Fibroblast of villous mesenchyme (primary cell): ENCODE measurements at regions not wholly inside any gene's neighbourhood (a gene's known extent, or its start where the extent isn't known, plus 50 kb on each side); places are given as distances from the start of the nearest gene placed in this dataset.

Experiments
- DNase-seq: peaks from one replicate; pipeline ENCODE4 v3.0.0-alpha.2; 2010; ENCODE audit warnings: low read depth
- H3K4me3 ChIP-seq: 2 replicates; pipeline ENCODE4 v1.5.1; 2011; ENCODE audit warnings: low read depth, mild to moderate bottlenecking, low read length
- TF ChIP-seq, protein P1 (sequence below): IDR thresholded peaks from 2 replicates; pipeline ENCODE4 v1.5.1; 2012; ENCODE audit warnings: low read depth, mild to moderate bottlenecking, low read length; ENCODE audit not compliant: insufficient read depth

DNA sequence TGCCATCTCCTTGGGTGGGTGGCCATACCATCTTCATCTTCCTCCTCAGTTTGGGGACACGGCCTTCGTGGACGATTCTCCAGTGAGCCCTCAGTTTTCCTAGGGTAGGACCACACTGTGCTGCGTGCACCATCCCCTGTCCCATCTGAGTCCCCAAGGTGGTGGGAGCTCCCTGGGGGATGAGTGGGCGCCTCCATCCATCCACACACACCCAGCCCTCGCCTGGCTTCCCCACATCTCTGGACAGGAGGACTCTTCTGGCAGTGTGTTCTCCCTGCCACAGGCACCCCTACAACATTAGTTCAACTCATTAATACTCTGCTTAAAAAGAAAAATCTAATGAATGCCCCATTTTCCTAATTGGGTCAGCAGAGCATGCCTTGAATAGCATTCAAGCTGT, 408.5 kb downstream of the SHANK2 start:
- no peak overlapping the region for H3K4me3 ChIP-seq
- TF ChIP-seq, protein P1, sequence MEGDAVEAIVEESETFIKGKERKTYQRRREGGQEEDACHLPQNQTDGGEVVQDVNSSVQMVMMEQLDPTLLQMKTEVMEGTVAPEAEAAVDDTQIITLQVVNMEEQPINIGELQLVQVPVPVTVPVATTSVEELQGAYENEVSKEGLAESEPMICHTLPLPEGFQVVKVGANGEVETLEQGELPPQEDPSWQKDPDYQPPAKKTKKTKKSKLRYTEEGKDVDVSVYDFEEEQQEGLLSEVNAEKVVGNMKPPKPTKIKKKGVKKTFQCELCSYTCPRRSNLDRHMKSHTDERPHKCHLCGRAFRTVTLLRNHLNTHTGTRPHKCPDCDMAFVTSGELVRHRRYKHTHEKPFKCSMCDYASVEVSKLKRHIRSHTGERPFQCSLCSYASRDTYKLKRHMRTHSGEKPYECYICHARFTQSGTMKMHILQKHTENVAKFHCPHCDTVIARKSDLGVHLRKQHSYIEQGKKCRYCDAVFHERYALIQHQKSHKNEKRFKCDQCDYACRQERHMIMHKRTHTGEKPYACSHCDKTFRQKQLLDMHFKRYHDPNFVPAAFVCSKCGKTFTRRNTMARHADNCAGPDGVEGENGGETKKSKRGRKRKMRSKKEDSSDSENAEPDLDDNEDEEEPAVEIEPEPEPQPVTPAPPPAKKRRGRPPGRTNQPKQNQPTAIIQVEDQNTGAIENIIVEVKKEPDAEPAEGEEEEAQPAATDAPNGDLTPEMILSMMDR, result no peak
- DNase-seq, result no peak

DNA sequence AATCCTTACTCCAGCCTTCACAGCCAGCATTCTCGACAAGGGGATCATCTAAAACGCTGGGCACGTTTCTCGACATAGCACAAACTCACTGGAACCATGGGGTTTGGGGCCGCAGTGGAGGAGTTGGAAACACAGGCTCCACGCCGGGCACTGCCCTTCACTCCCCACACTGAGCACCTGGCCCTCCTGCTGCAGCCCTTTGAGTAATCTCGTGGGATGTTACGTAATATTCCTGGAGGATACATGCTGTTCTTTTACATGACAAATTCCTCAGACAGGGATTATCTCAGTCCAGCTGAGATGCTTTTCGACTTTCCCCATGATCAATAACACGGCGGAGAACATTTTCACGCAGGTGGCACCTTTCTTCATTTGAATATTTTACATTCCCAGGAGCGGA, 408.0 kb downstream of the SHANK2 start:
- TF ChIP-seq, protein P1, result no peak
- no peak for DNase-seq
- no peak overlapping the region for H3K4me3 ChIP-seq

DNA sequence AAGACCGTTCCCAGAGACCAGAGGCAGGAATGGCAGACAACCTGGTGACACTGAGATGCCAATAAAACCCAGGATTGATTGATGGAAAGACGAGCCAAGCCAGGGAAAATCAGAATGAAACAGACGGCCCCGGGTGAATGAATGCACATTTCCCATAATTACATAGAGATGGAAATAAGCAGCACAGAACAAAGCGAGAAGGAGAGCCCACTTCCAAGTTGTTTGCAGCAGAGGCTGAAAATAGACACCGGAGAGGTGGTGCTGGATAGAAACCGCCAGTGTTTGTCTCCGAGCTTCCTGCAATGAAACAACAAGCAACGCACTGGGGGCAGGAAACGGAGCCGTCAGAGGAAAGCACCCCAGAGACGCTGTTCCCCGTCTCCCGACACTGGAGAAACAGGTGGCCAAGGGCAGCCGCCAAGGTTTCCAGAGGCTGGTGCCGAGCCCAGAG, 406.8 kb downstream of the SHANK2 start:
- DNase-seq, result no peak
- no peak overlapping the region for H3K4me3 ChIP-seq
- TF ChIP-seq, protein P1, result no peak

DNA sequence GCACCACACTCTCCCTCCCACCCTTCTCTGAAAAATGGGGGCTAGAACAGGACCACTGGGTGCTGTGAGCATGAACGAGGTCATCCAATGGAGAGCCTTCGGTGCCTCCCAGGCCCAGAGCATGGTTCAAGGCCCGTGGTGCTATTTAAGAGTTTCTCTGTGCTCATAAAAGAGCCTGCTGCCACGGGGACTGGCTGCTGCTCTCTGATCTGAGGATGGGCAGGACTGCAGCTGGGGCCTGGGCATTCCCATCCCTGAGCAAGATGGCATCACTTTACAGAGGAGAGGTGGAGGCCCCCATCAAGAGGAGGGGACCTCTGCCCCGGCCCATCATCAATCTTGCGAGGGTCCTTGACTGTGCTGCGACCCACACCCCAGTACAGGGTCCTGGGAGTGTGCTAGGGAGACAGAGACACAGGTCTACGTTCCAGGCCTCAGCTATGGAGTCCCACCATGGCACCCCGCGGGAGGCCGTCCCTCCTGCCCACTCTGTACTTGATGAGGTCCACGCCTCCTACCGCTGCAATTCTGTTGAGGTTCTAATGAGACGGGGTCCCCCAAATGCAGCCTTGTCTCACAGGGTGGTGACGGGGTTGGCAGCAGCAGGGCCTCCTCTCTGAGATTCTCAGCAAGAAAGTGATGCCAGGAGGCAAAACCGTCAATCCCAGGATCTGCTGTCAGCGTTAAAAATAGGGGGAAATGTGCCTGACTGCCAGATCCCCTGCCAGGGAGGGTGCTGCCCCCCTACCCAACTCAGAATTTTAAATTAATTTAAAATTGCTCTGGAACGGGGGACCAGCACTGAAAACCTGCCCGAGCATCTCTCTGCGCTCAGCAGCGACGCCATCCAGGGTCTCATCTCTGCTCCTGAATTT, 405.4 kb downstream of the SHANK2 start:
- no peak for DNase-seq
- TF ChIP-seq, protein P1, result no peak
- H3K4me3 ChIP-seq, result no peak overlapping the region

DNA sequence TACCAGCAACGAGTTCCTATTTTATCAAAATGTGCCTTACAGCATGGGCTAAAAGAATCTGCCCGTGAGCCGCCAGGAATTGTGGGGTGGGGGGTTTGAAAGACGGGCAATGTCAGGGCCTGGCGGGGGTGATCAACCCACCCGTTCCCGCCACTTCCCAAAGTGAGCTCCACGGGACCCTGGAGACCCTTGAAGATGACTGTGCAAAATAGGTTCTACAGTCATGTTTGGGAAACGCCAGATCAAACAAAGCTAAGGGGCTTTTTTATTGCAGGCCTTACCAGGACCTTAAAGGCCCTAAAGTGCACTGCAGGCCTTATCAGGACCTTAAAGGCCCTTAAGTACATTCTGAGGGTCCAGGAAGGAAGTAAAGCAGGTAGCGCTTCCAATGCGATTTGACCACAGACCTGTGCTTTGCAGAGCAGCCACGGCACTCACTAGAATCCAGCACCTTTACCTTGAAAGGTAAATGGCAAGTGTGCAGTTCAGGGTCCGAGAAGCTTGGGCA, 404.1 kb downstream of the SHANK2 start:
- DNase-seq, result no peak
- no peak overlapping the region for H3K4me3 ChIP-seq
- TF ChIP-seq, protein P1, result no peak

DNA sequence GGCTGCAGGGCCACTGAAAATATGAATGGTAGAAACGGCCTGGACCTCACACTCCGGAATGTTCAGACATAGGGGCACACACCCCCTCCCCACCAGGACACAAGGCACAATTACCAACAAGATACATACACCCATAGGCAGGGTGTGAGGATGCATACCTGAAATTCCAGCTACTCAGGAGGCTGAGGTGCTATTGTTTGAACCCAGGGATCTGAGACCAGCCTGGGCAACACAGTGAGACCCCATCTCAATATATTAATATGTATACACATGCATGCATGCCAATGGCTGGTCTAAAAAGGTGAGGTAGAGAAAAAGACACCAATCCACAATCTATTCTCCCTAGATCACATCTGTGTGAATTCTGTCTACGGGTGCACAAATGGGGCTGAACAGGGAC, 403.3 kb downstream of the SHANK2 start:
- TF ChIP-seq, protein P1, result no peak
- no peak for DNase-seq
- no peak overlapping the region for H3K4me3 ChIP-seq

DNA sequence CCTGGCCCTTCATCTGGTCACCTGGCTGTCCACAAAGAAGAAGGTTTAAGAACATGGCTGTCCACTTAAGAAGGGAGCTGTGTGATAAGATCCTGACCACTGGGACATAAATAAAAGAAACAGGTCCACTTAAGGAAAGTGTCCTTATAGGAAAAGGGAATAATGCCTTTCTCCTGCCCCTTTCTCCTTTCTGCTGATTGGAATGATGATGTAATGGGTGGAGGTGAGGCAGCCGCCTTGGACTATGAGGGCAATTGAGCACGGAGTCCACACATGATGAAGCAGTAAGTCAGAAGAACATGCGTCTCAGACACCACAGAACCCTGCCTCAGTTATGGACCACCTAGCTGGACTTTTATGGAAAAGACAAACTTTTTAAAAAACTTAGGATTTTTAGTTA, 401.1 kb downstream of the SHANK2 start:
- TF ChIP-seq, protein P1, result no peak
- no peak for DNase-seq
- no peak overlapping the region for H3K4me3 ChIP-seq
